Stomach (tissue), 4 donors: ENCODE measurements at regions not wholly inside any gene's neighbourhood (a gene's known extent, or its start where the extent isn't known, plus 50 kb on each side); places are given as distances from the start of the nearest gene placed in this dataset.

Source experiments
- CTCF ChIP-seq, 7 experiments: fragments of 450-650 bp in 4 of 7; fragments of 200-600 bp in 3 of 7; sonication (generic) in 3 of 7; IDR thresholded peaks; one replicate each; pipeline ENCODE4 v1.5.1; 2016 to 2019; ENCODE audit warnings: antibody characterized with exemption in 7 of 7, control low read depth in 2 of 7, mild to moderate bottlenecking in 1 of 7
- EP300 ChIP-seq: sonication (generic); formaldehyde crosslinking; IDR thresholded peaks from one replicate; pipeline ENCODE4 v1.6.1; 2017; ENCODE audit warnings: antibody characterized with exemption
- POLR2A ChIP-seq, 4 donors: fragments of 450-650 bp; IDR thresholded peaks; one replicate each; pipeline ENCODE4 v1.6.1; 2016; ENCODE audit warnings: antibody characterized with exemption in 4 of 4, control low read depth in 2 of 4, mild to moderate bottlenecking in 1 of 4, moderate library complexity in 1 of 4
- POLR2AphosphoS5 ChIP-seq, 3 donors: sonication (generic); formaldehyde crosslinking; IDR thresholded peaks; one replicate each; pipeline ENCODE4 v1.6.1; 2016; ENCODE audit warnings: antibody characterized with exemption in 3 of 3

- TF ChIP-seq EP300 = no peak
- TF ChIP-seq CTCF (IDR thresholded peaks at IDR 0.05) = no peak
- TF ChIP-seq POLR2A (IDR thresholded peaks at IDR 0.05) = no peak
- TF ChIP-seq POLR2AphosphoS5 (IDR thresholded peaks at IDR 0.05) = no peak
These were observed 100.1 kb downstream of the YTHDF1 start for GRCh38 chr20:63115651-63116411.
